AG10803 (cell line): ENCODE measurements at regions not wholly inside any gene's neighbourhood (a gene's known extent, or its start where the extent isn't known, plus 50 kb on each side); places are given as distances from the start of the nearest gene placed in this dataset.

Experiments
- DNase-seq: peaks from one replicate; pipeline ENCODE4 v3.0.0; 2010; ENCODE audit warnings: low read depth
- H3K4me3 ChIP-seq: 2 replicates; pipeline ENCODE4 v1.5.1; 2011; ENCODE audit warnings: mild to moderate bottlenecking, low read length, control low read depth
- CTCF ChIP-seq: conservative IDR thresholded peaks from 2 replicates; pipeline ENCODE4 v1.5.1; 2011; ENCODE audit warnings: mild to moderate bottlenecking, low read length, control low read depth, inconsistent platforms

DNA sequence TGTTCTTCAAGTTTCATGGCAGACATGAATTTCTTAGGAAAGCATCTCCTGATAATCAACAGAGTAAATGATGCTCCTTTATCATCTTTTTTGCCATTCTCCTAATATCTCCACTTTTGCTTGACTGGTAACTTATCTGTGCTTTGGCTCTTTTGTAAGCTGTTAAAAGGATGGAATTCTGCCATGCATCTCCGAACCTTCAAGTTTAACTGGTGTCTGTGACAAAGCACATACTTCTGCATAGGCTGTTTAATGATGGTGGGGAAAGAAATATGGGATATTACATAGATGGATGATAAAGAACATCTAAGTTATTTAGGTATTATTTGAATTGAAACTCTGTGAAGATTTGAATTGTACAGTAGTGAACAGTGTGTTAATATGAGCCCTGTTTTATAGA lies 866.9 kb upstream of the SLITRK1 start:
- TF ChIP-seq CTCF = no peak
- DNase-seq = no peak
- no peak overlapping the region for H3K4me3 ChIP-seq

DNA sequence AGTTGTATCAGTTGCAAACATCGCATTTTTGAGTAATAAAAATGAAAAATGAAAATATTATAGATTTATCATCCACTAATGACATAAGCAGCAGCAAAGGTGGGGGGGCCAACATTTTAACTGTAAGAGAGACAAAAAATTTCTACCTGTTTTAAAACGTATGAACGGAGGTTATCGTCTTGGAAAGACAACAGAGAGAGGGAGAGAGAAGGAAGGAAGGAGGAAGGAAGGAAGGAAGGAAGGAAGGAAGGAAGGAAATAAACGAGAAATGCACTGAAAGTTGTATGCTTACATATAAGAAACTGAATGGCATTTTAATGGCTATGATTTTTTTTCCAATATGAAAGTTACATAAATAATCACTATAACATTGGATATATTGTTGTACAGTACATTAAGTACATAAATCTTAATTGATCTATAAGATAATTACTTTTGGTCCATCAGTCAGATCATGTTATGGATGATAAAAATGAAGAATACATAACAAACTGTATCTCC lies 862.8 kb upstream of the SLITRK1 start:
- no peak for DNase-seq
- no peak overlapping the region for H3K4me3 ChIP-seq
- no peak for TF ChIP-seq CTCF

- no peak for DNase-seq
- no peak for TF ChIP-seq CTCF
- H3K4me3 ChIP-seq = no peak overlapping the region
Measured at GRCh38 chr13:84744203-84744602, 861.9 kb upstream of the SLITRK1 start.

DNA sequence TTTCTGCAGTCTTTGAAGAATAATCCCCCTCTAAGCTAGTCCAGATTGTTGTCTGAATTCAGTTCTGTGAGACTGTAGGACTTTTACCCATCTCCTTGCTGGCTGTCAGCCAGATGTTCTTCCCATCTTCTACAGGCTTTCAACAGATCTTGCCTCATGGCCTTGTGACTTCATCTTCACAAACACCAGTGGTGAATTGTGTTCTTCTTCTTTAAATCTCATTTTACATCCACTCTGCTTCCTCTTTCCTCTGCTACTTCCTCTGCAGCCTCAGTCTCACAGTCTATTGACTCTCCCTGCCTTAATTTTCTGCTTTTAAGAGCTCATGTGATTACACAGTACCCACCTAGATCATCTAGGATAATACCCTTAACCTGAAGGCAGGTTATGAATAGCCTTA lies 859.0 kb upstream of the SLITRK1 start:
- H3K4me3 ChIP-seq = no peak overlapping the region
- DNase-seq = no peak
- no peak for TF ChIP-seq CTCF

- DNase-seq = no peak
- H3K4me3 ChIP-seq = no peak overlapping the region
- no peak for TF ChIP-seq CTCF
Measured at GRCh38 chr13:84739021-84739420, 856.7 kb upstream of the SLITRK1 start.

GRCh38 chr13:84737661-84738060 lies 855.4 kb upstream of the SLITRK1 start:
- TF ChIP-seq CTCF = no peak
- DNase-seq = no peak
- H3K4me3 ChIP-seq = no peak overlapping the region

DNA sequence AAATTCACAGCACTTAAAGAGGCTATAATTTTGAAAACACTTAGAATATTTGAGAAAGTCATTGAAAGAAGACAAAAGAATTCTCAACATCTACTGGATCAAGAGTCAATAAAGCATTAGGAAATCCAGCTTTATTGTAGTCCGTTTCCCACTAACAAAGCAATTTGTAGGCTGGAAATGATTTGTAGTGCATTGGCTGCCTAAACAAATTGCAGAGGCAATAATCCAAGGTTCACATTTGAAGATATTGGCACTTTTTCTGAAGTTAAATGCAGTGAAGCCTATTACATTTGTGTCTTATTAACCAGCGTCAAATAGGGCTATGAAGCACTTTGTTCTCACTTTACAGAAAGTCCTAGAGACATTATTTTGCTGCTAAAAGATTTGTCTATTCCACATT lies 848.1 kb upstream of the SLITRK1 start:
- no peak for TF ChIP-seq CTCF
- H3K4me3 ChIP-seq = no peak overlapping the region
- DNase-seq = no peak
